ENCODE measurements at regions not wholly inside any gene's neighbourhood (a gene's known extent, or its start where the extent isn't known, plus 50 kb on each side); places are given as distances from the start of the nearest gene placed in this dataset.

GRCh38 chr6:87847830-87848210 is 145.8 kb upstream of the AKIRIN2 start:
- no peak for TF ChIP-seq CTCF (IDR thresholded peaks at IDR 0.05)
- TF ChIP-seq POLR2A (IDR thresholded peaks at IDR 0.05) = no peak
- no peak for TF ChIP-seq POLR2AphosphoS5 (IDR thresholded peaks at IDR 0.05)

Measured in breast epithelium (tissue), 3 donors.